HTR-8/SVneo (cell line): ENCODE measurements at regions not wholly inside any gene's neighbourhood (a gene's known extent, or its start where the extent isn't known, plus 50 kb on each side); places are given as distances from the start of the nearest gene placed in this dataset.

Experiments
- DNase-seq: peaks from one replicate; pipeline ENCODE4 v3.0.0; 2011; ENCODE audit warnings: low spot score, mixed read lengths; ENCODE audit not compliant: insufficient read length
- FAIRE-seq: peaks from 2 replicates; lab custom pipeline; 2011; peaks lifted over from hg19 to GRCh38; lab: Jason Lieb, UNC

DNA sequence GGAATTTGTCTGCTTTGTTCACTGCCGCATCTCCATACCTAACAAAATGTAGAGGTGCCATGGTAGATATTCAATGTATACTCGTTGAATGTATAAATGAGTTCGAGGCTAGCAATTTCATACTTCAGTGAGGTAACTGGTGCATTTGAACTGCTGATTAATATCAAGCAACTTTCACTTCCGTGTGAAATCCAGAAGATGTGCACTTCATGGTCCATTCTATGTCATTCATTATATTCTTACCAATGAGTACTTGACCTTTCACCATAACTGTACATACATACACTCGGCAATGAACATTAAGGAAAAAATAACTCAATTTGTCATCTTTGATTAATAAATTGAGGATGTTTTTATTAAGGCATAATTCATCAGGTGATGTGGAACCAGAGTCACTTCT lies 598.5 kb downstream of the ZNF385D start:
- FAIRE-seq (no peak), DNase-seq (no peak)

DNA sequence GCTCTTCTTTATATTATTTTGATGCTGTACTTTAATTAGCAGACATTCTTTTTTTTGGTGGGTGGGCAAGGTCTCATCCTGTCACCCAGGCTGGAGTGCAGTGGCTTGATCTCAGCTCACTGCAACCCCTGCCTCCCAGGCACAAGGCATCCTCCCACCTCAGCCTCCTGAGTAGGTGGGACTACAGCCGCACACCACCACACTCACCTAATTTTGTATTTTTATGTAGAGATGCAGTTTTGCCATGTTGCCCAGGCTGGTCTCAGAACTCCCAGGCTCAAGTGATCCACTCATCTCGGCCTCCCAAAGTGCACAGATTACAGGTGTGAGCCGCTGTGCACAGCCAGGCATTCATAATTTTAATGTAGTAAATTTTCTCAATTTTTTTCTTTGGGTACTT lies 608.1 kb downstream of the ZNF385D start:
- no peak for FAIRE-seq
- DNase-seq = no peak

DNA sequence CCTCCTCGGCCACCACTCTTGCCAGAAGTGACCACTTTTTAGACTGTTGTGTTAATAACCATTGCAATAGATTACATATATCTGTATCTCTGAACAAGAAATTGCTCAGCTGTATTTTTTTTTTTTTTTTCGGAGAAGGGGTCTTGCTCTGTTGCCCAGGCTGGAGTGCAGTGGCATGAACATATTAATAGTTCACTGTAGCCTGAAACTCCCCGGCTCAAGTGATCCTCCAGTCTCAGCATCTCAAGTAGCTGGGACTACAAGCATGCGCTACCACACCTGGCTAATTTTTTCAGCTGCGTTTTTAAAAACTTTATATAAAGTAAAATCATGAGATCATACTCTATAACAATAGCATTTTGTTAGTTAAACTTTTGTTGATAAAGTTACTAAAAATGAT lies 609.0 kb downstream of the ZNF385D start:
- FAIRE-seq (no peak), DNase-seq (no peak)

GRCh38 chr3:21140785-21141184 lies 610.2 kb downstream of the ZNF385D start:
- DNase-seq (no peak), FAIRE-seq (no peak)

GRCh38 chr3:21138085-21138484 lies 612.9 kb downstream of the ZNF385D start:
- no peak for FAIRE-seq

DNA sequence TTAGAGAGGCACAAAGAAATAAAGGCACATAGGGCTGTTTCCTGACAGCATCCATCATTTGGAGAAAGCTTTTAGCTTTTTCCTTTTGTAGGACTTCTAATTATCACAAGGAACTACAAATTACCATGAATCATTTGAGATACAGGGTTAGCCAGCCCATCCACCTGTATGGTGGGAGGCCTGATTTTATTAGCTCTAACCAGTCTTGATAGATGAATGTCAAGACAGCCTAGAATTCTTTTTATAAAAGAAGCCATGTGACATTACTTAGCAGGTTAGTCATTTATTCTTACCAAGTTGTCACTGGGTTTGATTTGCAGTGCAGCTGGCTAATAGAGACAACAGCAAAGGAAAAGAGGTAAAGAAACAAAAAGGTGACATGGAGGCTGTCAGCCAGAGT lies 618.1 kb downstream of the ZNF385D start:
- FAIRE-seq (no peak), DNase-seq (no peak)

More at GRCh38 chr3:21138085-21138484, 612.9 kb downstream of the ZNF385D start:
- no peak for DNase-seq

- FAIRE-seq (no peak), DNase-seq (no peak)
These were observed 630.2 kb downstream of the ZNF385D start for GRCh38 chr3:21120826-21121225.

- FAIRE-seq (no peak), DNase-seq (no peak)
These were observed 633.6 kb downstream of the ZNF385D start for GRCh38 chr3:21117370-21117769.

DNA sequence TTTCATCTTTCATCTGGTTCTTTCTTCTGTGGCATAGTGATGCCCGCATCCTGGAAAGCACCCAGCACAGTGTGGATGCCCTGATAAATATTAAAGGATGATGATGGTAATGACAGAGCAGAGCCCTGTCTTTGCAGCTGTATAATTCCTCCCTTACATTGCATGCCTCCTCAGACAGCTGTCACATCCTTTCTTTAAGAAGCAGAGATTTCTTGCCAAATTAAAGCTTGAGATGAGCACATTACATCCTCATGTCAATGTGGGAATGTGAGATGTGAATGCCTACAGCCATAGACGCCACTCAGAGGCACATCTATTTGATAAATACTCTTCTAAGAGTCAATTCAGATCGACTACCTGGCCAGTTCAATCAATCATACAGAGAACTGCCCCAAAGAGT lies 642.0 kb downstream of the ZNF385D start:
- no peak for FAIRE-seq
- DNase-seq = no peak

DNA sequence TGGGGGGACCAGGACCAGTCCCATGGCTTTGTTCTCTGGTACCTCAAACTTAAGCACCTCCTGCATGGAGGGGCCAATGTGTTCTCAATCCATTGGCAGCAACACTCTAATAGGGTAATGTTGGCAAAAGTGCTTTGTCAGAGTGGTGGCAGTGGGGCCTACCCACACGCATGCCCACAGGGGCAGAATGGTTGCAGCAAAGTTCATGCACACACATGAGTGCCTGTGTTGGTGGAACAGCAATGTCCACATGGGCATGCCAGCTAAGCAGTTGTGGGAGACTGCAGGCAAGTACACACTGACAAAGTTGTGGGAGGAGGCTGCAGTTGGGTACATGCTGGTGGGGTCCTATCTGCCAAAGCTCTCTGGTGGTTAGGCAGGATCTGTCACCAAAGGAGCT lies 645.2 kb downstream of the ZNF385D start:
- no peak for DNase-seq
- FAIRE-seq = no peak

GRCh38 chr3:21100656-21101359 lies 650.2 kb downstream of the ZNF385D start:
- DNase-seq = no peak
- no peak for FAIRE-seq

DNA sequence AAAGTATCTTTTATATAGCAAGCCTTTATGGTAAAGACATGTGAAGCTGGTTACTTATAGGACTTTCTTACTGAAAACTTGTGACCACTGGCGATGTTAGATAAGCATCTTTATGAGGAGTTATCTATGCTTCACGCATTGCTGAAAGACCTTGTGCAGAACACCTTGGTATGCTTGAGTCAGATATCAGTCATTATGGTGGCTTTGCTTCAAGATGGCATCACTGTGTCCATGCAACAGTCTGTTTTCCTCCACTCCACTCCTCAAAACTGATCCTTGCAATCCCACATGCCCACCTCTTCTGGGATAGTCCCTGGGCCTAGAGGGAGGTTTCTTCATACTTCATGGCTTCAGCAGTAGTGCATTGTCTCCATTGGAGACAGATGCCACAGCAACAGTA lies 656.3 kb downstream of the ZNF385D start:
- FAIRE-seq = no peak
- no peak for DNase-seq

- DNase-seq = no peak
- FAIRE-seq = no peak
These were observed 677.4 kb downstream of the ZNF385D start for GRCh38 chr3:21073561-21073960.

DNA sequence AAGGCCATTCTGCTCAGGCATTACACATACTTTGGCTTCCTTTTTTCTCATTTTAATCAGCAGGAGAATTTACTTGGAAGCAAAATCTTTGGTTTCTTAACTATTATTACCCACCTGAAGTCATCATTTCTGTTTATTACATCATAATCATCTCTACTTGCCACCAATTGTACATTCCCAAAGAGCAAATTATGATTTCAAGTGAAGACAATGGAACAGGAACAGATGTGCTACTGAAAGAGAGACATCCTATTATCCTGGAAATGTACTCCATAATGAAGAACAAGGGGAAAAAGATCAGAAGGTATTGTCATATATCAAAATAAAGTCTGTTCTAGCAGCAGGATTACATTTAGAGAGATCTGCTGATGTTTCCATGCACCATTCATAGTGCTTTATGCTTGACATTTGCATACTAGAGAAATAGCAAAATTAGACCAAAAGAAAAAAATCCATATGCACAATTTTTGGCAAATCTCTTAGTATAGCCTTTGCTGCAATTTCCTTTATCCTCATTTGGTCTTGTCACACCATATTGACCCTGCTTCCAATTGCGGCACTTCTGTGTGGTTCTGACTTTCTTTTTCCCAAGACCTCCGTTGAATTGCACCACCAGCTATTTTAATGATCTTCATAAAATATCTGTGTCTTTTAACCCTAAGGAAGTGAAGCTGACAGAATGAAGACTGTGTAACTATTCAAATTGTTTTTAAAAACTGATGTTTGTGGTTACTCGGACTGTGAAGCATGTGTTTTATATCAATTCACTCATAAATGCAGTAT lies 683.8 kb downstream of the ZNF385D start:
- no peak for DNase-seq
- FAIRE-seq = no peak

- DNase-seq (no peak), FAIRE-seq (no peak)
These were observed 688.1 kb downstream of the ZNF385D start for GRCh38 chr3:21062831-21063294.

GRCh38 chr3:21059404-21059803 lies 691.6 kb downstream of the ZNF385D start:
- FAIRE-seq = no peak
- DNase-seq = no peak

- DNase-seq (no peak), FAIRE-seq (no peak)
These were observed 694.7 kb downstream of the ZNF385D start for GRCh38 chr3:21056293-21056692.

DNA sequence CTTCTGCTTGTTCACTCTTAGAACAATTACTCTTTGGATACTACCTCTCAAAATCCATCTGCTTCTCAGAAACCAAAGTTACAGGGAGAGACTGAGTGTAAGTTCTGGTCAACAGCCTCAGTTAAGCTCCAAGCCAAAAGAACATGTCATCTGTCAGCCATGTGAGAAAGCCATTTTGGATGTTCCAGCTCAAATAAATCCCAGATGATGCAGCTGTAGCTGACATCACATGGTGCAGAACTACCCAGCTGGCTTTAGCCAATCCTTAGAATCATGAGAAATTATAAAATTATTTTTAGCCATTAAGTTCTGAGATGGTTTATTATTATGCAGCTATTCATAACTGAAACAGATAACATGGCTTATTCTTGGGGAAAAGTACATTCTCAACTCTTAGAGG lies 696.0 kb downstream of the ZNF385D start:
- no peak for DNase-seq
- no peak for FAIRE-seq

DNA sequence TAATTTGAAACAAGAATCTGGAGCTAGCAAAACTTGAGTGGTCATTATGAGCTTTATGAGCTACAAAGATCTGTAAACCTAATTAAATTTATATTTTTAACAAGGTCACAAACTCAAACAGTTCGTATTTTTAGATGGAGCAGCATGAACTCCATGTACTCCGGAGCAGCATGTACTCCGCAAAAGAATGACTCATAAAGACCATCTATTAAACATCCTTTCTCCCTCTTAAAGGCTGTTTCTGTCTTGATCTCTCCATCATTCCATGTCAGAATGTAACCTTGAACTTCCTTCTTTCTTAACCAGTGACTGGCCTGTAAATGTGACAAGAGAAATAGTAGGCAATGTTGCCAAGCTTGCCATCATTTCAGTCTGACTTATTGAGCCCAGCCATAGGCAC lies 696.9 kb downstream of the ZNF385D start:
- DNase-seq (no peak), FAIRE-seq (no peak)

DNA sequence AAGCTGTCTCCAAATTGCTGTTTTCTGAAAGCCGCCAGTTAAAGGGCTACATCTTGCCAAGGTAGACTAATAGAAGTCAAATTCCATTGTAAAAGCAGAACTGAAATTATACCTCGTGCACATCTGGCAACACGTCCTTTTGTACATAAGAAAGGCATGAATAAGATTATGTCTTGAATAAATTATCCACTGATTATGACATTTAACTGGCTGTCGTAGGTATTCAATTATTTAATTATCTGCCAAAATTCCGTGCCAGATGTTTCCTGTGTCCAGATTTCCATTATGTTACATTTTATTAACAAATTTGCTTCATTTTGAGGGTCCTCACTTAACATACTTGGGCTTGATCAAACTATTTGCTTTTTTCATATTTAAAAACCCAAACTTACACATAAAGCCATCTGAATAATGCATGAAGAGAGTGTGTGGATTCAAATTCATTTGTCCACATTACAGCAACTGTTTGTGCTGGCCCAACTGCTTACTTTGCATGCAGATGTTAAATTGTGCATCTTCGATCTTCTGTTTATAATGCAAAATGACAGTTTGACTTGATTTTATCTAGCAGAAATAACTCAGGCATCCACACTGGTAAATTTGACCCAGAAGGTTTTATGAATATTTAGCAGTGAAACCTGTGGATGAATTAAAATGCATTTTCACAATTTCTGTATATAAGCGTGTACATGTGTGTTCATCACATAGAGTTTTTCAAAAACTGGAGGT lies 701.5 kb downstream of the ZNF385D start:
- FAIRE-seq (no peak), DNase-seq (no peak)

- DNase-seq (no peak), FAIRE-seq (no peak)
These were observed 707.9 kb downstream of the ZNF385D start for GRCh38 chr3:21043139-21043538.
